Loucy (cell line): ENCODE measurements at regions not wholly inside any gene's neighbourhood (a gene's known extent, or its start where the extent isn't known, plus 50 kb on each side); places are given as distances from the start of the nearest gene placed in this dataset.

ENCODE experiments used
- EZH2phosphoT487 ChIP-seq: fragments of 200-600 bp; IDR thresholded peaks from 2 replicates; pipeline ENCODE4 v1.6.1; 2018; ENCODE audit warnings: antibody characterized with exemption, mild to moderate bottlenecking, moderate library complexity, borderline replicate concordance
- TF ChIP-seq, protein P1 (sequence below): fragments of 200-600 bp; sonication (generic); conservative IDR thresholded peaks from 2 replicates; pipeline ENCODE4 v1.5.1; 2014; ENCODE audit warnings: mild to moderate bottlenecking, antibody characterized with exemption, low read length

DNA sequence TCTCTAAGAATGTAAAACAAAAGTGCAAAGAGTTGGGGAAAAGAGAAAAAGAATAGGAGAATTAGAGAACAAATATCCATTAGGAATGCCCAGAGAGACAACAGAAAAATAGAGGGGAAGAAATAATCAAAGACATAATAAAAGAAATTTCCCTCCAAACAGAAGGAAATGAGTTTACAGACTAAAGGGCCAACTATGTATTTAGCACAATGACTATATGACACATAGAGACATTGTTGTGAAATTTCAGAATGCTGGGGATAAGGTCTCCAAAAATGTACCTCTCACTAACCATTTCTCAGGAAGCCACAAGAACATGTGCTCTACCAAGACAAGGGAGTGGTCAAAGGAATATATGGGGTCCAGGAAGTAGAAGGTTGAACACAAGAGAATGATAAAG, 121.0 kb upstream of the ACSL4 start:
- TF ChIP-seq, protein P1, sequence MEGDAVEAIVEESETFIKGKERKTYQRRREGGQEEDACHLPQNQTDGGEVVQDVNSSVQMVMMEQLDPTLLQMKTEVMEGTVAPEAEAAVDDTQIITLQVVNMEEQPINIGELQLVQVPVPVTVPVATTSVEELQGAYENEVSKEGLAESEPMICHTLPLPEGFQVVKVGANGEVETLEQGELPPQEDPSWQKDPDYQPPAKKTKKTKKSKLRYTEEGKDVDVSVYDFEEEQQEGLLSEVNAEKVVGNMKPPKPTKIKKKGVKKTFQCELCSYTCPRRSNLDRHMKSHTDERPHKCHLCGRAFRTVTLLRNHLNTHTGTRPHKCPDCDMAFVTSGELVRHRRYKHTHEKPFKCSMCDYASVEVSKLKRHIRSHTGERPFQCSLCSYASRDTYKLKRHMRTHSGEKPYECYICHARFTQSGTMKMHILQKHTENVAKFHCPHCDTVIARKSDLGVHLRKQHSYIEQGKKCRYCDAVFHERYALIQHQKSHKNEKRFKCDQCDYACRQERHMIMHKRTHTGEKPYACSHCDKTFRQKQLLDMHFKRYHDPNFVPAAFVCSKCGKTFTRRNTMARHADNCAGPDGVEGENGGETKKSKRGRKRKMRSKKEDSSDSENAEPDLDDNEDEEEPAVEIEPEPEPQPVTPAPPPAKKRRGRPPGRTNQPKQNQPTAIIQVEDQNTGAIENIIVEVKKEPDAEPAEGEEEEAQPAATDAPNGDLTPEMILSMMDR = no peak
- no peak for TF ChIP-seq EZH2phosphoT487
